Stimulated activated CD4-positive, alpha-beta T cell treated with anti-CD3 and anti-CD28 coated beads, Interleukin-2, amount 100 ng/mL, for 48 hours (primary cell): ENCODE measurements at regions not wholly inside any gene's neighbourhood (a gene's known extent, or its start where the extent isn't known, plus 50 kb on each side); places are given as distances from the start of the nearest gene placed in this dataset.
A peak's percentile ranks its signal among the peaks of the same experiment; 100 is the strongest.

Experiments
- DNase-seq, 2 donors: peaks; one replicate each; pipeline ENCODE4 v3.0.0-alpha.2; 2020

GRCh38 chr16:49216593-49216992 is 65.0 kb downstream of the CBLN1 start:
- no peak for DNase-seq

- DNase-seq = no peak
These were observed 68.0 kb downstream of the CBLN1 start for GRCh38 chr16:49213594-49213993.

GRCh38 chr16:49204191-49204590 is 77.4 kb downstream of the CBLN1 start:
- no peak for DNase-seq

- DNase-seq = no peak
These were observed 78.3 kb downstream of the CBLN1 start for GRCh38 chr16:49203361-49203760.

- no peak for DNase-seq
These were observed 80.5 kb downstream of the CBLN1 start for GRCh38 chr16:49201118-49201517.

GRCh38 chr16:49200223-49200820 is 81.3 kb downstream of the CBLN1 start:
- no peak for DNase-seq

GRCh38 chr16:49195237-49195548 is 86.4 kb downstream of the CBLN1 start:
- DNase-seq = no peak

GRCh38 chr16:49194537-49195236 is 87.0 kb downstream of the CBLN1 start:
- no peak for DNase-seq

- no peak for DNase-seq
These were observed 88.0 kb downstream of the CBLN1 start for GRCh38 chr16:49193596-49193995.

- DNase-seq = no peak
These were observed 92.4 kb downstream of the CBLN1 start for GRCh38 chr16:49189286-49189685.

- DNase-seq = no peak
These were observed 97.7 kb downstream of the CBLN1 start for GRCh38 chr16:49183911-49184310.

GRCh38 chr16:49181791-49182518 is 99.7 kb downstream of the CBLN1 start:
- DNase-seq = no peak

GRCh38 chr16:49179714-49180330 is 101.8 kb downstream of the CBLN1 start:
- DNase-seq = no peak

- no peak for DNase-seq
These were observed 113.5 kb downstream of the CBLN1 start for GRCh38 chr16:49168126-49168525.

GRCh38 chr16:49165025-49165424 is 116.6 kb downstream of the CBLN1 start:
- DNase-seq = no peak

- DNase-seq = no peak
These were observed 120.4 kb downstream of the CBLN1 start for GRCh38 chr16:49161191-49161590.

GRCh38 chr16:49158029-49158642 is 123.5 kb downstream of the CBLN1 start:
- DNase-seq = peak; percentile 1 to 2

GRCh38 chr16:49150341-49150740 is 131.3 kb downstream of the CBLN1 start:
- no peak for DNase-seq

- DNase-seq = no peak
These were observed 133.2 kb downstream of the CBLN1 start for GRCh38 chr16:49148410-49148809.

- DNase-seq = no peak
These were observed 141.0 kb downstream of the CBLN1 start for GRCh38 chr16:49140618-49141017.

- DNase-seq = no peak
These were observed 151.2 kb downstream of the CBLN1 start for GRCh38 chr16:49130397-49130796.

- DNase-seq = no peak
These were observed 151.7 kb downstream of the CBLN1 start for GRCh38 chr16:49129935-49130334.

- no peak for DNase-seq
These were observed 152.9 kb downstream of the CBLN1 start for GRCh38 chr16:49128740-49129139.
